Neural progenitor cell (in vitro differentiated cells): ENCODE measurements at regions not wholly inside any gene's neighbourhood (a gene's known extent, or its start where the extent isn't known, plus 50 kb on each side); places are given as distances from the start of the nearest gene placed in this dataset.

Experiments
- EZH2 ChIP-seq: fragments of 200-600 bp; sonication (generic); IDR thresholded peaks from 2 replicates; pipeline ENCODE4 v1.6.1; 2017; ENCODE audit warnings: antibody characterized with exemption, mild to moderate bottlenecking, moderate library complexity
- EZH2phosphoT487 ChIP-seq: fragments of 200-600 bp; sonication (generic); IDR thresholded peaks from 2 replicates; pipeline ENCODE4 v1.6.1; 2017; ENCODE audit warnings: antibody characterized with exemption
- TF ChIP-seq, protein P1 (sequence below): fragments of 200-600 bp; sonication (generic); IDR thresholded peaks from 2 replicates; pipeline ENCODE4 v1.5.1; 2017; ENCODE audit warnings: antibody characterized with exemption, mild to moderate bottlenecking

GRCh38 chr2:161042990-161043625 lies 117.1 kb upstream of the TANK start:
- TF ChIP-seq EZH2phosphoT487 (no peak), EZH2 (no peak)
- TF ChIP-seq, protein P1, sequence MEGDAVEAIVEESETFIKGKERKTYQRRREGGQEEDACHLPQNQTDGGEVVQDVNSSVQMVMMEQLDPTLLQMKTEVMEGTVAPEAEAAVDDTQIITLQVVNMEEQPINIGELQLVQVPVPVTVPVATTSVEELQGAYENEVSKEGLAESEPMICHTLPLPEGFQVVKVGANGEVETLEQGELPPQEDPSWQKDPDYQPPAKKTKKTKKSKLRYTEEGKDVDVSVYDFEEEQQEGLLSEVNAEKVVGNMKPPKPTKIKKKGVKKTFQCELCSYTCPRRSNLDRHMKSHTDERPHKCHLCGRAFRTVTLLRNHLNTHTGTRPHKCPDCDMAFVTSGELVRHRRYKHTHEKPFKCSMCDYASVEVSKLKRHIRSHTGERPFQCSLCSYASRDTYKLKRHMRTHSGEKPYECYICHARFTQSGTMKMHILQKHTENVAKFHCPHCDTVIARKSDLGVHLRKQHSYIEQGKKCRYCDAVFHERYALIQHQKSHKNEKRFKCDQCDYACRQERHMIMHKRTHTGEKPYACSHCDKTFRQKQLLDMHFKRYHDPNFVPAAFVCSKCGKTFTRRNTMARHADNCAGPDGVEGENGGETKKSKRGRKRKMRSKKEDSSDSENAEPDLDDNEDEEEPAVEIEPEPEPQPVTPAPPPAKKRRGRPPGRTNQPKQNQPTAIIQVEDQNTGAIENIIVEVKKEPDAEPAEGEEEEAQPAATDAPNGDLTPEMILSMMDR: no peak
